Nephron (organoid): ENCODE measurements at regions not wholly inside any gene's neighbourhood (a gene's known extent, or its start where the extent isn't known, plus 50 kb on each side); places are given as distances from the start of the nearest gene placed in this dataset.

ENCODE experiments used
- H3K27ac Mint-ChIP-seq, 3 experiments: 2 replicates each; pipeline ENCODE4 v1.8.0; 2020; ENCODE audit warnings: mixed read lengths in 3 of 3, mild to moderate bottlenecking in 2 of 3, moderate library complexity in 1 of 3
- H3K27me3 Mint-ChIP-seq: 2 replicates; pipeline ENCODE4 v1.8.0; 2021; ENCODE audit warnings: low read depth, mild to moderate bottlenecking, moderate library complexity, mixed read lengths
- H3K36me3 Mint-ChIP-seq: 2 replicates; pipeline ENCODE4 v1.8.0; 2020; ENCODE audit warnings: low read depth, mixed read lengths
- H3K4me1 Mint-ChIP-seq: 2 replicates; pipeline ENCODE4 v1.8.0; 2020; ENCODE audit warnings: mixed read lengths
- H3K4me3 Mint-ChIP-seq, 3 experiments: 2 replicates each; pipeline ENCODE4 v1.8.0; 2020; ENCODE audit warnings: mild to moderate bottlenecking in 3 of 3, mixed read lengths in 3 of 3, moderate library complexity in 2 of 3
- H3K9me3 Mint-ChIP-seq: 2 replicates; pipeline ENCODE4 v1.8.0; 2020; ENCODE audit warnings: mixed read lengths
- CTCF ChIP-seq, 3 experiments: fragments of 200-600 bp; sonication (generic); IDR thresholded peaks; one replicate each; pipeline ENCODE4 v1.5.0; 2021; ENCODE audit warnings: antibody characterized with exemption in 3 of 3; ENCODE audit not compliant: unreplicated experiment in 3 of 3

GRCh38 chr13:71169180-71169579 is 697.8 kb downstream of the DACH1 start:
- no peaks in the 10 kb centered on the region for H3K36me3 Mint-ChIP-seq
- H3K4me1 Mint-ChIP-seq, result peaks cover 17% of the 10 kb centered on the region
- H3K27me3 Mint-ChIP-seq, result peaks cover 6% of the 10 kb centered on the region
- H3K4me3 Mint-ChIP-seq, result peak overlapping the region in 1 of 3 experiments; percentile 24
- TF ChIP-seq CTCF (IDR thresholded peaks at IDR 0.05; ENCODE audit: unreplicated experiment in 3 of 3), result no peak
- H3K27ac Mint-ChIP-seq, result peak overlapping the region; percentile 38 to 76 (median 65)
- H3K9me3 Mint-ChIP-seq, result peaks cover 2% of the 10 kb centered on the region

- TF ChIP-seq CTCF (IDR thresholded peaks at IDR 0.05; ENCODE audit: unreplicated experiment in 3 of 3), result no peak
- H3K4me1 Mint-ChIP-seq, result no peaks in the 10 kb centered on the region
- H3K9me3 Mint-ChIP-seq, result peaks cover 4% of the 10 kb centered on the region
- no peaks in the 10 kb centered on the region for H3K27me3 Mint-ChIP-seq
- no peak overlapping the region for H3K4me3 Mint-ChIP-seq
- no peaks in the 10 kb centered on the region for H3K36me3 Mint-ChIP-seq
- H3K27ac Mint-ChIP-seq, result no peak overlapping the region
Observed at GRCh38 chr13:71156550-71156949, 710.5 kb downstream of the DACH1 start.

GRCh38 chr13:71149498-71150363 is 717.3 kb downstream of the DACH1 start:
- H3K9me3 Mint-ChIP-seq, result peaks cover 4% of the 10 kb centered on the region
- TF ChIP-seq CTCF (IDR thresholded peaks at IDR 0.05; ENCODE audit: unreplicated experiment in 3 of 3), result no peak
- H3K27me3 Mint-ChIP-seq, result no peaks in the 10 kb centered on the region
- no peak overlapping the region for H3K27ac Mint-ChIP-seq
- H3K36me3 Mint-ChIP-seq, result no peaks in the 10 kb centered on the region
- H3K4me3 Mint-ChIP-seq, result no peak overlapping the region
- no peaks in the 10 kb centered on the region for H3K4me1 Mint-ChIP-seq

GRCh38 chr13:71149046-71149445 is 718.0 kb downstream of the DACH1 start:
- no peak for TF ChIP-seq CTCF (IDR thresholded peaks at IDR 0.05; ENCODE audit: unreplicated experiment in 3 of 3)
- H3K27me3 Mint-ChIP-seq, result no peaks in the 10 kb centered on the region
- H3K27ac Mint-ChIP-seq, result no peak overlapping the region
- H3K36me3 Mint-ChIP-seq, result no peaks in the 10 kb centered on the region
- no peak overlapping the region for H3K4me3 Mint-ChIP-seq
- no peaks in the 10 kb centered on the region for H3K9me3 Mint-ChIP-seq
- H3K4me1 Mint-ChIP-seq, result no peaks in the 10 kb centered on the region

- Mint-ChIP-seq H3K4me1 (no peaks in the 10 kb centered on the region), H3K9me3 (no peaks in the 10 kb centered on the region)
- no peak for TF ChIP-seq CTCF (IDR thresholded peaks at IDR 0.05; ENCODE audit: unreplicated experiment in 3 of 3)
Observed at GRCh38 chr13:71148396-71148795, 718.6 kb downstream of the DACH1 start.

GRCh38 chr13:71144883-71145282 is 722.1 kb downstream of the DACH1 start:
- Mint-ChIP-seq H3K27ac (no peak overlapping the region), H3K4me3 (no peak overlapping the region), H3K36me3 (no peaks in the 10 kb centered on the region), H3K9me3 (no peaks in the 10 kb centered on the region), H3K27me3 (no peaks in the 10 kb centered on the region), H3K4me1 (no peaks in the 10 kb centered on the region)
- TF ChIP-seq CTCF (IDR thresholded peaks at IDR 0.05; ENCODE audit: unreplicated experiment in 3 of 3), result no peak

More at GRCh38 chr13:71148396-71148795, 718.6 kb downstream of the DACH1 start:
- Mint-ChIP-seq H3K4me3 (no peak overlapping the region), H3K27ac (no peak overlapping the region), H3K27me3 (no peaks in the 10 kb centered on the region), H3K36me3 (no peaks in the 10 kb centered on the region)
